ENCODE measurements at regions not wholly inside any gene's neighbourhood (a gene's known extent, or its start where the extent isn't known, plus 50 kb on each side); places are given as distances from the start of the nearest gene placed in this dataset.

DNA sequence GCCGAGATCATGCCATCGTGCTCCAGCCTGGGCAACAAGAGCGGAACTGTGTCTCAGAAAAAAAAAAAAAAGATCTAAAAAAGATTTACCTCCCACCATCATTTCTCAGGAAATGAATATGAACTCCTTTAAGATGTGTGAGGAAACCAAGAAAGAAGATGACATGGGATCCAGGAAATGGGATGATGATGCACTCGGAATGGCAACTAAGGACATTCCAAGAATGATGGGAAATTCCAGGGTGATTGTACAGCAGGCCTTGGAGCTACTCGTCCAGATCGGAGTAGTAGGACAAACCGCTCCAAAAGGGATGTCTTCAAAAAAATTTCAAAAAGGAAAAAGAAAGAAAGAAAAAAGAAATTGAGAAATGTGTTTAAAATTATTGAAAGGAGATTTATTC is 84.9 kb upstream of the PMAIP1 start:
- TF ChIP-seq, protein P1, sequence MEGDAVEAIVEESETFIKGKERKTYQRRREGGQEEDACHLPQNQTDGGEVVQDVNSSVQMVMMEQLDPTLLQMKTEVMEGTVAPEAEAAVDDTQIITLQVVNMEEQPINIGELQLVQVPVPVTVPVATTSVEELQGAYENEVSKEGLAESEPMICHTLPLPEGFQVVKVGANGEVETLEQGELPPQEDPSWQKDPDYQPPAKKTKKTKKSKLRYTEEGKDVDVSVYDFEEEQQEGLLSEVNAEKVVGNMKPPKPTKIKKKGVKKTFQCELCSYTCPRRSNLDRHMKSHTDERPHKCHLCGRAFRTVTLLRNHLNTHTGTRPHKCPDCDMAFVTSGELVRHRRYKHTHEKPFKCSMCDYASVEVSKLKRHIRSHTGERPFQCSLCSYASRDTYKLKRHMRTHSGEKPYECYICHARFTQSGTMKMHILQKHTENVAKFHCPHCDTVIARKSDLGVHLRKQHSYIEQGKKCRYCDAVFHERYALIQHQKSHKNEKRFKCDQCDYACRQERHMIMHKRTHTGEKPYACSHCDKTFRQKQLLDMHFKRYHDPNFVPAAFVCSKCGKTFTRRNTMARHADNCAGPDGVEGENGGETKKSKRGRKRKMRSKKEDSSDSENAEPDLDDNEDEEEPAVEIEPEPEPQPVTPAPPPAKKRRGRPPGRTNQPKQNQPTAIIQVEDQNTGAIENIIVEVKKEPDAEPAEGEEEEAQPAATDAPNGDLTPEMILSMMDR (IDR thresholded peaks at IDR 0.05), result no peak
- TF ChIP-seq POLR2AphosphoS5 (IDR thresholded peaks at IDR 0.05) (no peak), POLR2A (IDR thresholded peaks at IDR 0.05) (no peak)
